Omental fat pad (tissue), 3 donors: ENCODE measurements at regions not wholly inside any gene's neighbourhood (a gene's known extent, or its start where the extent isn't known, plus 50 kb on each side); places are given as distances from the start of the nearest gene placed in this dataset.
A peak's percentile ranks its signal among the peaks of the same experiment; 100 is the strongest.

ENCODE experiments used
- ATAC-seq: fragments of 150-250 bp; one replicate; pipeline ENCODE4 v1.9.1; 2016; ENCODE audit warnings: mild to moderate bottlenecking, moderate library complexity; ENCODE audit not compliant: low FRiP score
- DNase-seq: peaks from one replicate; pipeline ENCODE4 v3.0.0-alpha.2; 2019; ENCODE audit warnings: low spot score
- CTCF ChIP-seq, 3 donors: fragments of 450-650 bp; IDR thresholded peaks; one replicate each; pipeline ENCODE4 v1.5.1; 2016 to 2017; ENCODE audit warnings: antibody characterized with exemption in 3 of 3, mild to moderate bottlenecking in 3 of 3, moderate library complexity in 2 of 3

GRCh38 chr5:148898413-148899075 is 72.1 kb downstream of the ADRB2 start:
- no peak for TF ChIP-seq CTCF (IDR thresholded peaks at IDR 0.05)
- no peak for DNase-seq
- ATAC-seq: no peak

- ATAC-seq (no peak), DNase-seq (no peak)
- TF ChIP-seq CTCF (IDR thresholded peaks at IDR 0.05): no peak
These were observed 73.6 kb downstream of the ADRB2 start for GRCh38 chr5:148899993-148900392.

DNA sequence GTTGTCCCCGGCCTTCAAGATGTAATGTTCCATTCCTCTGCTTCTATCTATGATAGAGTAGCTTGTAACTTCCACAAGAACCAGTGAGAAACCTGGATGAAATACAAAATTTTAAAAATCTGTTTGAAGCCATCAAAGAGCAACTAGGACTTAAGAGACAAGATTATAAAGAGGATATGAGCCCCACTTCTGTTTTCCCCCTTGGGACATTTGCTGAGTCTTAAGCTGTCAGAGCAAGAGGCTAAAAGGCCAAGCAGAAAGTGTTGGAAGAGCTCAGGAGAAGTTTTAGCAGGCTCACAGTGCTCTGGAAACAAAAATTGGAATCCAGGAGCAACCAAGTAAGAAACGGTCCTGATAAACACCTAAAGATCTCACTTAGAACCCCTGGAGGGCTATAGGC is 76.1 kb downstream of the ADRB2 start:
- DNase-seq (no peak), ATAC-seq (no peak)
- no peak for TF ChIP-seq CTCF (IDR thresholded peaks at IDR 0.05)

DNA sequence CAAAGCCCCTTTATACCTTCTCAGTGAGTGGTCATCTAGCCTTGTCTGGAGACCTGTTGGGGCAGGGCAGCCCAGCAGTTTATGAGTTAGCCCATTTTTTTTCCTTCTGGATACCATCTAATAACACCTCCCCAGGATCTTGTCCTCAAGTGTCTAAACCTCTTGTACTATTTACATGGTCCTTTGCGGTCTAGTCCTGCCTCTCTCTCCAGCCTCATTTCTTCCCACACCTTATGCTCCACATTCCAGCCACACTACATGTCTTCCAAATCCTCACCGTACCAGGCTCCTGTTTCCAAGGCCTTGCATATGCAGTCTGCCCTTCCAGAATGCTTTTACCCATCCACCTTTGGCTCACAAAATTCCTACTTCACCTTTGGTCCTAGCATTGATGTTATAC is 77.2 kb downstream of the ADRB2 start:
- no peak for DNase-seq
- TF ChIP-seq CTCF (IDR thresholded peaks at IDR 0.05): no peak
- no peak for ATAC-seq

DNA sequence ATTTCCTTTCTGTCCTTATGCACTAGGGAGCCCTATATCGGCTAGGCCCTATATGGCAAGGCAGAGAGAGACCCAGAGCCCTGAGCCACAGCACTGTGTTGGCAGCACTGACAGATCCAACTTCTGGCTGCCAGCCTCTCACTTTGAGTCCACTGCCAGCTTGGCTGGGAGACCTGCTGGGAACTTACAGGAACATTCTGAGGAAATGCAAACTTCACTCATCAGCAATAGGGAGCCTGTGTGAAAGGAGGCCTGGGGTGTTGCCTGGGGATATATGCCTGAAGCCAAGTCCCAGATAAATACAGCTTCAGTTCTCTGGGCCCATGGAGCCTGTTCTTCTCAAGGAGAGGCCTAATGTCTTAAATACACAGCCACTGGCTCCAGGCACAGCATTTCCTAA is 78.0 kb downstream of the ADRB2 start:
- ATAC-seq (peak; percentile 30), DNase-seq (no peak)
- TF ChIP-seq CTCF (IDR thresholded peaks at IDR 0.05): no peak

DNA sequence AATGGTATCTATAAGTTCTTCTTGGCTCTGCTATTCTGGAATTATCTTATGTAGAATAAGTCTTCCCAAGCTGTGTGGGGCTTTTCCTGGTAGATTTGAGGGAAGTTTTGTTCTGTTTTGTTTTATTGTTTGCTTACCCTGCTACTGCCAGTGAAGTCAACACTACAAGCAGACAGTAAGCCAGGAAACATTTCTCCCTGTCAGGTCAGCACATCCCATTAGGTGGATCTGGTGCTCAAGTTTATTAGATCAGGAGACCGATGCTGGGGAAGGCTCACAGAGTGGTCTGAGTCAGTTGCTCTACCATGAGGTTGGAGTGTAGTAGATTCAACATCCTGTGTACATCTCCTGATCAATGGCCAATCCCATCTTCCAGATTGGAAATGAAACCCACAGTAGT is 79.1 kb downstream of the ADRB2 start:
- no peak for TF ChIP-seq CTCF (IDR thresholded peaks at IDR 0.05)
- no peak for ATAC-seq

DNA sequence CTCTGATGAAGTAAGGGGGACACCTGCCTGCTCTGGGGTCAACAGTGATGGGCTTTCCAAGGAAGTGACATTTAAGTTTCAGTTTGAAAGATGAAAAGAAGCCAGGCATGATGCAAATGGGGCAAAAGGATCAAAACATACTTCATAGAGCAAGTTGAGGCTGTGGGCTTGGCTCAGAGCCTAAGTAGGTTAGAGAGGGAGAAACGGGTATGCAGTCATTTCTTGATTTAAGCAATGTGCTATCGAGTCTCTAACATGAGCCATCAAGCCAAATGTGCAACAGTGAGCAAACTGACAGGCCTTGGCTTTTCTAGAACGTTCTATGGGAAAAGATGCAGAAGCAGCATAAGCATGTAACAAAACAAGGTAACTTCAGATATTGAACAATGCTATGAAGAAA is 80.6 kb downstream of the ADRB2 start:
- ATAC-seq (no peak), DNase-seq (no peak)
- TF ChIP-seq CTCF (IDR thresholded peaks at IDR 0.05): no peak

More for the DNA sequence above, 79.1 kb downstream of the ADRB2 start:
- no peak for DNase-seq
